BE2C (cell line): ENCODE measurements at regions not wholly inside any gene's neighbourhood (a gene's known extent, or its start where the extent isn't known, plus 50 kb on each side); places are given as distances from the start of the nearest gene placed in this dataset.
"Not testable (repeated sequence)": the region's sequence is repeated elsewhere in the genome, so short reads cannot be mapped to it uniquely, and the experiment has no call there.

Source experiments
- DNase-seq: peaks from one replicate; pipeline ENCODE4 v3.0.0-alpha.2; 2020
- H3K27me3 ChIP-seq: fragments of 250-450 bp; sonication (Bioruptor Pico); 2 replicates; pipeline ENCODE4 v1.5.1; 2020; ENCODE audit warnings: mild to moderate bottlenecking
- H3K36me3 ChIP-seq: fragments of 250-450 bp; sonication (Bioruptor Pico); 2 replicates; pipeline ENCODE4 v1.5.1; 2020; ENCODE audit warnings: mild to moderate bottlenecking
- H3K4me1 ChIP-seq: fragments of 250-450 bp; sonication (Bioruptor Pico); 2 replicates; pipeline ENCODE4 v1.5.1; 2020
- H3K4me3 ChIP-seq: 2 replicates; pipeline ENCODE4 v1.5.1; 2011; ENCODE audit warnings: low read depth, low read length
- H3K9me3 ChIP-seq: fragments of 250-450 bp; sonication (Bioruptor Pico); 2 replicates; pipeline ENCODE4 v1.5.1; 2020
- TF ChIP-seq, protein P1 (sequence below): IDR thresholded peaks from 2 replicates; pipeline ENCODE4 v1.5.1; 2012; ENCODE audit warnings: mild to moderate bottlenecking, low read depth, low read length

DNA sequence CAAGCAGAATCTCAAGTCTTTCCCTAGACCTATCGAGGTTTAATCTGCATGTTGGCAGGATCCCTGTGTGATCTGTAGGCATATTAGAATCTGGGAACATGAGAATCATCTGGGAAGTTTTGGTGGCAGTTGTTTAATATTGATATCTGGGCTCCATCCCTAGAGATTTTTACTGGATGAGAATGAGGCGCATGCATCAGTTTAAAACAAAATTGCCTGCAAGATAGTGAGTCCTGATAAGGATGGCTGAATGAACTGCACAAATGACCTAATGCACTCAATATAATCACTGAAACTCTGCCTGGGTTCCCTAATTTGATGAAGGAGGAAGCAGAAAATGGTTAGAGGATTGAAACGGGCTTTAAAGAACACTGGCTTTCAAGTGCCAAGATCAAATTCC lies 218.0 kb downstream of the FGFR2 start:
- Histone ChIP-seq H3K36me3 (no peaks in the 10 kb centered on the region; the same call in 1 of the 2 replicates), H3K27me3 (no peaks in the 10 kb centered on the region), H3K9me3 (no peaks in the 10 kb centered on the region), H3K4me1 (peaks cover 18% of the 10 kb centered on the region), H3K4me3 (no peak overlapping the region)
- TF ChIP-seq, protein P1, sequence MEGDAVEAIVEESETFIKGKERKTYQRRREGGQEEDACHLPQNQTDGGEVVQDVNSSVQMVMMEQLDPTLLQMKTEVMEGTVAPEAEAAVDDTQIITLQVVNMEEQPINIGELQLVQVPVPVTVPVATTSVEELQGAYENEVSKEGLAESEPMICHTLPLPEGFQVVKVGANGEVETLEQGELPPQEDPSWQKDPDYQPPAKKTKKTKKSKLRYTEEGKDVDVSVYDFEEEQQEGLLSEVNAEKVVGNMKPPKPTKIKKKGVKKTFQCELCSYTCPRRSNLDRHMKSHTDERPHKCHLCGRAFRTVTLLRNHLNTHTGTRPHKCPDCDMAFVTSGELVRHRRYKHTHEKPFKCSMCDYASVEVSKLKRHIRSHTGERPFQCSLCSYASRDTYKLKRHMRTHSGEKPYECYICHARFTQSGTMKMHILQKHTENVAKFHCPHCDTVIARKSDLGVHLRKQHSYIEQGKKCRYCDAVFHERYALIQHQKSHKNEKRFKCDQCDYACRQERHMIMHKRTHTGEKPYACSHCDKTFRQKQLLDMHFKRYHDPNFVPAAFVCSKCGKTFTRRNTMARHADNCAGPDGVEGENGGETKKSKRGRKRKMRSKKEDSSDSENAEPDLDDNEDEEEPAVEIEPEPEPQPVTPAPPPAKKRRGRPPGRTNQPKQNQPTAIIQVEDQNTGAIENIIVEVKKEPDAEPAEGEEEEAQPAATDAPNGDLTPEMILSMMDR: no peak
- no peak for DNase-seq

DNA sequence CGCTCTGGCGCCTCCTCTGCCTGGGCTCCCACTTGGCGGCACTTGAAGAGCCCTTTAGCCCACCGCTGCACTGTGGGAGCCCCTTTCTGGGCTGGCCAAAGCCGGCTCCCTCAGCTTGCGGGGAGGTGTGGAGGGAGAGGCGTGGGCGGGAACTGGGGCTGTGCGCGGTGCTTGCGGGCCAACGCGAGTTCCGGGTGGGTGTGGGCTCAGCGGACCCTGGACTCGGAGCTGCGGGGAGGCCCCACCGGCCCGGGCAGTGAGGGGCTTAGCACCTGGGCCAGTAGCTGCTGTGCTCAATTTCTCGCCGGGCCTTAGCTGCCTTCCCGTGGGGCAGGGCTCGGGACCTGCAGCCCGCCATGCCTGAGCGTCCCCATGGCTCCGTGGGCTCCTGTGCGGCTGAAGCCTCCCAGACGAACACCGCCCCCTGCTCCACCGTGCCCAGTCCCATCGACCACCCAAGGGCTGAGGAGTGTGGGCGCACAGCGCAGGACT lies 216.2 kb downstream of the FGFR2 start:
- H3K4me1 ChIP-seq: peaks cover 18% of the 10 kb centered on the region
- H3K27me3 ChIP-seq, DNase-seq, H3K36me3 ChIP-seq, H3K9me3 ChIP-seq, H3K4me3 ChIP-seq: not testable (repeated sequence)

DNA sequence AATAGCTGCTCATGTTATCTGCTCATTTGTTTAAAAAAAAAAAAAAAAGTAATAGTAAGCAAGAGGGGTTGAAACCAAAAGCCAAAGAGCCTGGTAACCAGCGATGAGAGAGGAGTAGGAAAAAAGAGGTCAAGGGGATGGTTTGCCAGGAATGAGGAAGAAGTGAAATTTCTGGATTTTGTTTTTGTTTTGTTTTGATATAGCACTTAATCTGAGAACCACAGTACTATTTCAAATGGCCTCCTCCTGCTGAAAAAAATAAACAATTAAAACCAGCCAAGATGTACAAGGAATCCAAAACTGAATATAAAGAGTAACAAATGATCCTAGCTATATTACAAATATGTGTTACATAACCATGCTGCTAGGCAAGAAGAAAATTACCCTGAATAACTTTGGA lies 213.1 kb downstream of the FGFR2 start:
- no peaks in the 10 kb centered on the region for H3K36me3 ChIP-seq
- H3K9me3 ChIP-seq: no peaks in the 10 kb centered on the region
- H3K4me3 ChIP-seq: no peak overlapping the region
- H3K27me3 ChIP-seq: no peaks in the 10 kb centered on the region
- TF ChIP-seq, protein P1: no peak
- no peak for DNase-seq
- peaks cover 4% of the 10 kb centered on the region for H3K4me1 ChIP-seq

DNA sequence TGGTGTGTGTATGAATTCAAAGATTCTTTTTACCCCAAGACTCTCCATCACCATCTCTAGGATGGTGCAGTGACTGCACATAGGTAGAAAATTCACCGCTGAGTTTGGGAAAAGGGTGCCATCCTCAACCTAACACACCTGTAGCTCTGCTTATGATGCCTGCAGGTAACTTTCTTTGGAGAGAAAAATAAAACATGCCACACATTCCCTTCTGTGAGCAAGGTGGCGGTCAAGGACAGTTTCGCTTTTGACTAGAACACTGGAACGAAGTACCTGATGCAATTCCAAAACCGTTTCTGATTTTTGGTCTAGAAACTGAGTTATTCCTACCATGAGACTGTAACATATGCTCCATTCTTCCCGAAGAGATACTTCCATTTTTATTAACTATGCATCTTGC lies 205.6 kb downstream of the FGFR2 start:
- Histone ChIP-seq H3K9me3 (no peaks in the 10 kb centered on the region), H3K4me1 (peaks cover 5% of the 10 kb centered on the region; the same call in 1 of the 2 replicates), H3K27me3 (no peaks in the 10 kb centered on the region), H3K4me3 (no peak overlapping the region), H3K36me3 (no peaks in the 10 kb centered on the region)
- TF ChIP-seq, protein P1: no peak
- no peak for DNase-seq

DNA sequence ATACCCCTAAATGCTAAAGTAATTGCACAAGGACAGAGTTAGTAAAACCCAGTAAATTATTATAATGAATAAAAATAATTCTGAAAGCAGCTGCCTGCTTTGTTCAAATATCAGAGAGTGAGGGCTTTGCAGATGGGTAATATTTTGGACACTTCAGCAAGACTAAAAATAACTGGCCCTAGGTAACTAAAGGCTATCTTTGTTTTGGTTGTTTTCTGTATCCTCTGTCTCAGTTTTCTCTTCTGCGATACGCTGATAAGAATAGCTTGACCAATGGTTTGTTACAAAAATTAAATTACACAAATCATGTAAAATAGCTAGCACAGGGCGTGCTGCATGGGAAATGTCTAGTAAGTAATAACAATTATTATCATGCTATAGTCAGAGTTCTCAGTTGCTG lies 204.7 kb downstream of the FGFR2 start:
- TF ChIP-seq, protein P1: no peak
- Histone ChIP-seq H3K4me3 (no peak overlapping the region), H3K36me3 (no peaks in the 10 kb centered on the region), H3K4me1 (peaks cover 5% of the 10 kb centered on the region; the same call in 1 of the 2 replicates), H3K27me3 (no peaks in the 10 kb centered on the region), H3K9me3 (no peaks in the 10 kb centered on the region)
- DNase-seq: no peak

DNA sequence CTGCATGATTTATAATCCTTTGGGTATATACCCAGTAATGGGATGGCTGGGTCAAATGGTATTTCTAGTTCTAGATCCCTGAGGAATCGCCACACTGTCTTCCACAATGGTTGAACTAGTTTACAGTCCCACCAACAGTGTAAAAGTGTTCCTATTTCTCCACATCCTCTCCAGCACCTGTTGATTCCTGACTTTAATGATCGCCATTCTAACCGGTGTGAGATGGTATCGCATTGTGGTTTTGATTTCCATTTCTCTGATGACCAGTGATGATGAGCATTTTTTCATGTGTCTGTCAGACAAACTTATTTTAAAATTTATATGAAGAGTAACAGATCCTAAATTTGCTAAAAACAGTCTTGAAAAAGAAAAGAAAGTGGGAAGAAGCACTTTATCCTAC lies 197.7 kb downstream of the FGFR2 start:
- not testable (repeated sequence) for H3K4me3 ChIP-seq, H3K4me1 ChIP-seq, H3K9me3 ChIP-seq, DNase-seq, H3K27me3 ChIP-seq, H3K36me3 ChIP-seq

DNA sequence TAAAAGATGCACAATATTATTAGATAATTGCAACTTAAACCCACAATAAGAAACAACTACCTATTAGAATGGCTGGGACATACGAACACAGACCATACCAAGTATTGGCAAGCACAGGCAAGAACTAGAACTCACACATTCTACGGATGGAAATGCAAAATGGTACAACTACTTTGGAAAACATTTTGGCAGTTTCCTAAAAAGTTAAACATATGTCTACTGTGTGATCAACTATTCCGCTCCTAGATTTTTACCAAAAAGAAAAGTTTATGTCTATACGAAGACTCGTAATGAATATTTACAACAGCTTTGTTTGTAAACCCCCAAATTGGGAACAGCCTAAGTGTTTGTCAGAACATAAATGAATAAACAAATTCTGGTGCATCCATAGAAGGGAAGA lies 194.7 kb downstream of the FGFR2 start:
- Histone ChIP-seq H3K4me3 (no peak overlapping the region), H3K27me3 (no peaks in the 10 kb centered on the region), H3K36me3 (no peaks in the 10 kb centered on the region), H3K9me3 (no peaks in the 10 kb centered on the region), H3K4me1 (no peaks in the 10 kb centered on the region)
- TF ChIP-seq, protein P1: no peak
- no peak for DNase-seq
